ENCODE measurements at regions not wholly inside any gene's neighbourhood (a gene's known extent, or its start where the extent isn't known, plus 50 kb on each side); places are given as distances from the start of the nearest gene placed in this dataset.

DNA sequence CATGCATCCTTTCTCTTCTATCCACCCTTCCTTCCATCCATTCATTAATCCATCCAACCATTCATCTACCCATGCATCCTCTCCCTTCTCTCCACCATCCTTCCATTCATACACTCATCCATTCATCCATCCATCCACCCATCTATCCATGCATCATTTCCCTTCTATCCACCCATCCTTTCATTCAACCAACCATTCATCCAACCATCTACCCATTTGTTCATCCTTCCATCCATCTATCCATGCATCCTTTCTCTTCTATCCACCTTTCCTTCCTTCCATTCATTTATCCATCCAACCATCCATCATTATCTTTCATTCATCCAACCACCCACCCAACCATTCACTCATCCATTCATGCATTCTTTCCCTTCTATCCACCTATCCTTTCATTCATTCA lies 188.4 kb downstream of the NPHP4 start:
- Histone ChIP-seq H3K27ac (ENCODE audit: low read length) (no peak overlapping the region), H4K20me1 (ENCODE audit: low read length) (no peaks in the 10 kb centered on the region), H3K9me3 (ENCODE audit: low read length) (no peaks in the 10 kb centered on the region), H2AFZ (ENCODE audit: low read length) (no peak overlapping the region), H3K36me3 (ENCODE audit: low read depth, low read length) (no peaks in the 10 kb centered on the region), H3K4me2 (ENCODE audit: low read length) (no peak overlapping the region), H3K27me3 (ENCODE audit: low read length) (peaks cover 50% of the 10 kb centered on the region), H3K79me2 (ENCODE audit: low read length) (no peaks in the 10 kb centered on the region), H3K4me1 (ENCODE audit: insufficient read depth, low read length) (no peaks in the 10 kb centered on the region), H3F3A (ENCODE audit: low read length, unreplicated experiment) (no peaks in the 10 kb centered on the region), H3K4me3 (ENCODE audit: low read length) (no peak overlapping the region), H3K9me2 (replicated peaks; ENCODE audit: low read length) (no peaks in the 10 kb centered on the region; the same call in 1 of the 2 replicates), H3K9ac (ENCODE audit: low read length) (no peak overlapping the region)
- intact Hi-C loops (cut with micrococcal nuclease), result no loop called here
- no TSS peak for BruUV-seq (replicated peaks)
- DNase-seq, result no peak
- TF ChIP-seq, protein P1, sequence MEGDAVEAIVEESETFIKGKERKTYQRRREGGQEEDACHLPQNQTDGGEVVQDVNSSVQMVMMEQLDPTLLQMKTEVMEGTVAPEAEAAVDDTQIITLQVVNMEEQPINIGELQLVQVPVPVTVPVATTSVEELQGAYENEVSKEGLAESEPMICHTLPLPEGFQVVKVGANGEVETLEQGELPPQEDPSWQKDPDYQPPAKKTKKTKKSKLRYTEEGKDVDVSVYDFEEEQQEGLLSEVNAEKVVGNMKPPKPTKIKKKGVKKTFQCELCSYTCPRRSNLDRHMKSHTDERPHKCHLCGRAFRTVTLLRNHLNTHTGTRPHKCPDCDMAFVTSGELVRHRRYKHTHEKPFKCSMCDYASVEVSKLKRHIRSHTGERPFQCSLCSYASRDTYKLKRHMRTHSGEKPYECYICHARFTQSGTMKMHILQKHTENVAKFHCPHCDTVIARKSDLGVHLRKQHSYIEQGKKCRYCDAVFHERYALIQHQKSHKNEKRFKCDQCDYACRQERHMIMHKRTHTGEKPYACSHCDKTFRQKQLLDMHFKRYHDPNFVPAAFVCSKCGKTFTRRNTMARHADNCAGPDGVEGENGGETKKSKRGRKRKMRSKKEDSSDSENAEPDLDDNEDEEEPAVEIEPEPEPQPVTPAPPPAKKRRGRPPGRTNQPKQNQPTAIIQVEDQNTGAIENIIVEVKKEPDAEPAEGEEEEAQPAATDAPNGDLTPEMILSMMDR (conservative IDR thresholded peaks at IDR 0.05; ENCODE audit: low read depth, low read length), result no peak
- TF ChIP-seq EZH2 (IDR thresholded peaks at IDR 0.05; ENCODE audit: low read length, unreplicated experiment) (no peak), EZH2phosphoT487 (IDR thresholded peaks at IDR 0.05; ENCODE audit: borderline replicate concordance, low read length) (no peak)
- no peak for ATAC-seq
- ChIA-PET POLR2A (ENCODE audit: unreplicated experiment) (no interaction called here), CTCF (no interaction called here)

DNA sequence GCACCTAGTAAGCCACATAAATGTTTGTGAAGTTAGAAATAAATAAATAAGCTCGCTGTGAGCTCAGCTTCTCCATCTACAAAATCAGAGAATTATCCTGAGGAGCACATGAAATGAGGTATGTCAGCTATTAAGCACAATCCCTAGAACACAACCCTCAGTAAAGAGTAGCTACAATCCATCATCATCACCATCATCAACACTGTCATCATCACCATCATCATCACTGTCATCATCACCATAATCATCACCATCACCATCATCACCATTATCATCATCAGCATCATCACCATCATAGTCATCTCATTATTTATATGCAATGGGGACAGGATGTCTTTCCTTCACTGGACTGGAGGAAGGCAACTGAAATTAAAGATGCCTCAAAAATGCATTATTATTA lies 189.6 kb downstream of the NPHP4 start:
- ATAC-seq (no peak), DNase-seq (no peak)
- ChIA-PET POLR2A (ENCODE audit: unreplicated experiment) (no interaction called here), CTCF (no interaction called here)
- Histone ChIP-seq H3K27me3 (ENCODE audit: low read length) (peaks cover 50% of the 10 kb centered on the region), H3K79me2 (ENCODE audit: low read length) (no peaks in the 10 kb centered on the region), H4K20me1 (ENCODE audit: low read length) (no peaks in the 10 kb centered on the region), H3K36me3 (ENCODE audit: low read depth, low read length) (no peaks in the 10 kb centered on the region), H2AFZ (ENCODE audit: low read length) (no peak overlapping the region), H3K4me1 (ENCODE audit: insufficient read depth, low read length) (no peaks in the 10 kb centered on the region), H3K9me3 (ENCODE audit: low read length) (no peaks in the 10 kb centered on the region), H3K4me2 (ENCODE audit: low read length) (no peak overlapping the region), H3K27ac (ENCODE audit: low read length) (no peak overlapping the region), H3F3A (ENCODE audit: low read length, unreplicated experiment) (no peaks in the 10 kb centered on the region), H3K4me3 (ENCODE audit: low read length) (no peak overlapping the region), H3K9me2 (replicated peaks; ENCODE audit: low read length) (no peaks in the 10 kb centered on the region; the same call in 1 of the 2 replicates), H3K9ac (ENCODE audit: low read length) (no peak overlapping the region)
- no TSS peak for BruUV-seq (replicated peaks)
- intact Hi-C loops (cut with micrococcal nuclease), result no loop called here
- TF ChIP-seq, protein P1 (conservative IDR thresholded peaks at IDR 0.05; ENCODE audit: low read depth, low read length), result no peak
- no peak for TF ChIP-seq EZH2phosphoT487 (IDR thresholded peaks at IDR 0.05; ENCODE audit: borderline replicate concordance, low read length)
- TF ChIP-seq EZH2 (IDR thresholded peaks at IDR 0.05; ENCODE audit: low read length, unreplicated experiment), result no peak

DNA sequence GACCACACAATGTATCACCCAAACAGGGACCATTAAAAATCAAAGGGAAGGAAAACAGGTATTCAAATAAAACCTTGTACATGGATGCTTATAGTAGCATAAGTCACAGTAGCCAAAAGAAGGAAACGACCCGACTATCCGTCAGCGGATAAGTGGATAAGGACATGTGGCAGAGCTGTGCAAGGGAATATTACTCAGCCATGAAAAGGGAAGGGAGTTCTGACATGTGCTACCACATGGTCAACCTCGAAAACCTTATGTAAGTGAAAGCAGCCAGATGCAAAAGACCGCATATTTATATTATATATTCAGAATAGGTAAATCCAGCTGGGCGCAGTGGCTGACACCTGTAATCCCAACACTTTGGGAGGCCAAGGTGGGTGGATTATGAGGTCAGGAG lies 193.3 kb downstream of the NPHP4 start:
- Histone ChIP-seq H3F3A (ENCODE audit: low read length, unreplicated experiment) (no peaks in the 10 kb centered on the region), H3K27ac (ENCODE audit: low read length) (no peak overlapping the region), H3K4me1 (ENCODE audit: insufficient read depth, low read length) (no peaks in the 10 kb centered on the region), H3K9me3 (ENCODE audit: low read length) (no peaks in the 10 kb centered on the region), H3K79me2 (ENCODE audit: low read length) (no peaks in the 10 kb centered on the region), H3K4me2 (ENCODE audit: low read length) (no peak overlapping the region), H3K9me2 (replicated peaks; ENCODE audit: low read length) (no peaks in the 10 kb centered on the region), H3K27me3 (ENCODE audit: low read length) (peaks cover 36% of the 10 kb centered on the region), H4K20me1 (ENCODE audit: low read length) (no peaks in the 10 kb centered on the region), H3K9ac (ENCODE audit: low read length) (no peak overlapping the region), H2AFZ (ENCODE audit: low read length) (no peak overlapping the region), H3K4me3 (ENCODE audit: low read length) (no peak overlapping the region), H3K36me3 (ENCODE audit: low read depth, low read length) (no peaks in the 10 kb centered on the region)
- POLR2A ChIA-PET (ENCODE audit: unreplicated experiment), result no interaction called here
- no peak for ATAC-seq
- TF ChIP-seq EZH2 (IDR thresholded peaks at IDR 0.05; ENCODE audit: low read length, unreplicated experiment) (no peak), EZH2phosphoT487 (IDR thresholded peaks at IDR 0.05; ENCODE audit: borderline replicate concordance, low read length) (no peak)
- TF ChIP-seq, protein P1 (conservative IDR thresholded peaks at IDR 0.05; ENCODE audit: low read depth, low read length), result no peak
- CTCF ChIA-PET, result no interaction called here
- no TSS peak for BruUV-seq (replicated peaks)
- intact Hi-C loops (cut with micrococcal nuclease), result no loop called here
- DNase-seq, result no peak
